BJ (cell line): ENCODE measurements at regions not wholly inside any gene's neighbourhood (a gene's known extent, or its start where the extent isn't known, plus 50 kb on each side); places are given as distances from the start of the nearest gene placed in this dataset.
"Not testable (repeated sequence)": the region's sequence is repeated elsewhere in the genome, so short reads cannot be mapped to it uniquely, and the experiment has no call there.

Source experiments
- CTCF ChIA-PET: fragments of 350-600 bp; formaldehyde crosslinking; extraction: SDS; loops from one replicate; lab custom pipeline; 2021; ENCODE audit warnings: antibody characterized with exemption, inconsistent platforms; lab: Yijun Ruan, JAX
- POLR2A ChIA-PET: fragments of 300-600 bp; sonication (Branson Sonifier 250); formaldehyde crosslinking; extraction: SDS; loops from one replicate; lab custom pipeline; 2021; ENCODE audit warnings: antibody characterized with exemption; lab: Charles Lee
- DNase-seq: peaks from one replicate; pipeline ENCODE4 v3.0.0-alpha.2; 2011; ENCODE audit warnings: low read depth
- H3K27me3 ChIP-seq: 2 replicates; pipeline ENCODE4 v1.6.0; 2011; ENCODE audit warnings: low read length; ENCODE audit not compliant: control insufficient read depth, insufficient read depth
- H3K36me3 ChIP-seq: 2 replicates; pipeline ENCODE4 v1.5.1; 2011; ENCODE audit warnings: low read length; ENCODE audit not compliant: control insufficient read depth, insufficient read depth
- H3K4me3 ChIP-seq: 2 replicates; pipeline ENCODE4 v1.5.1; 2011; ENCODE audit warnings: low read depth, mild to moderate bottlenecking, control low read depth, low read length
- CTCF ChIP-seq: IDR thresholded peaks from 2 replicates; pipeline ENCODE4 v1.5.1; 2011; ENCODE audit warnings: low read depth, mild to moderate bottlenecking, control low read depth, inconsistent platforms, low read length, moderate library complexity; ENCODE audit not compliant: insufficient read depth

- no peak overlapping the region for H3K4me3 ChIP-seq
- ChIA-PET POLR2A (interaction anchor here (0.6 kb wide), 1 partner anchor 173 kb away, joined by 3 read pairs; no protein-coding TSS in a partner anchor), CTCF (interaction anchor here (0.6 kb wide), 2 partner anchors 160 to 762 kb away, joined by 3 to 4 read pairs; no protein-coding TSS in a partner anchor)
- DNase-seq: no peak
- TF ChIP-seq CTCF: no peak
- H3K27me3 ChIP-seq: no peaks in the 10 kb centered on the region
- H3K36me3 ChIP-seq: no peaks in the 10 kb centered on the region
These were observed 357.6 kb downstream of the RFC3 start for GRCh38 chr13:34175551-34175950.

GRCh38 chr13:34176633-34177032 lies 358.7 kb downstream of the RFC3 start:
- no peaks in the 10 kb centered on the region for H3K36me3 ChIP-seq
- ChIA-PET CTCF (interaction anchor here (0.6 to 1.3 kb wide), 4 partner anchors 15 to 222 kb away, joined by 3 to 4 read pairs (median 4); no protein-coding TSS in a partner anchor), POLR2A (no interaction called here)
- no peak for DNase-seq
- no peaks in the 10 kb centered on the region for H3K27me3 ChIP-seq
- no peak overlapping the region for H3K4me3 ChIP-seq
- TF ChIP-seq CTCF: no peak

GRCh38 chr13:34179481-34179880 lies 361.5 kb downstream of the RFC3 start:
- no peak for TF ChIP-seq CTCF
- Histone ChIP-seq H3K4me3 (no peak overlapping the region), H3K36me3 (no peaks in the 10 kb centered on the region), H3K27me3 (no peaks in the 10 kb centered on the region)
- ChIA-PET POLR2A (interaction anchor here (0.7 kb wide), 1 partner anchor 22 kb away, joined by 3 read pairs; no protein-coding TSS in a partner anchor), CTCF (no interaction called here)
- no peak for DNase-seq

GRCh38 chr13:34179927-34180326 lies 362.0 kb downstream of the RFC3 start:
- no peak for TF ChIP-seq CTCF
- H3K4me3 ChIP-seq: no peak overlapping the region
- CTCF ChIA-PET: no interaction called here

GRCh38 chr13:34181256-34181655 lies 363.3 kb downstream of the RFC3 start:
- H3K27me3 ChIP-seq, H3K36me3 ChIP-seq, DNase-seq, POLR2A ChIA-PET, CTCF ChIA-PET, H3K4me3 ChIP-seq: not testable (repeated sequence)

More at GRCh38 chr13:34179927-34180326, 362.0 kb downstream of the RFC3 start:
- no peak for DNase-seq
- H3K36me3 ChIP-seq: no peaks in the 10 kb centered on the region
- H3K27me3 ChIP-seq: no peaks in the 10 kb centered on the region
- POLR2A ChIA-PET: interaction anchor here (0.7 kb wide), 1 partner anchor 1297 kb away, joined by 3 read pairs; the partner anchor contains the start of gene MAB21L1

GRCh38 chr13:34189946-34190345 lies 372.0 kb downstream of the RFC3 start:
- DNase-seq: no peak
- TF ChIP-seq CTCF: no peak
- POLR2A ChIA-PET: no interaction called here
- Histone ChIP-seq H3K4me3 (no peak overlapping the region), H3K36me3 (no peaks in the 10 kb centered on the region), H3K27me3 (no peaks in the 10 kb centered on the region)
- CTCF ChIA-PET: no interaction called here
